HCT116 (cell line): ENCODE measurements at regions not wholly inside any gene's neighbourhood (a gene's known extent, or its start where the extent isn't known, plus 50 kb on each side); places are given as distances from the start of the nearest gene placed in this dataset.

Experiments
- ATAC-seq: fragments of 200-7000 bp; cut with Tn5 transposase; 2 replicates; pipeline ENCODE4 v1.9.1; 2020; ENCODE audit warnings: mild to moderate bottlenecking, moderate library complexity
- BruUV-seq: library from RNA; stranded (reverse); fragments of 400-500 nt; replicated peaks from 2 replicates; lab custom pipeline; 2021; lab: Mats Ljungman, UMichigan
- CTCF ChIA-PET: fragments of 300-600 bp; sonication (Branson Sonifier 250); formaldehyde crosslinking; loops from one replicate; lab custom pipeline; 2021; ENCODE audit warnings: antibody characterized with exemption; lab: Charles Lee
- POLR2A ChIA-PET: fragments of 300-600, 350-600 bp; sonication (Branson Sonifier 250); formaldehyde crosslinking; loops from one replicate; lab custom pipeline; 2021; ENCODE audit warnings: antibody characterized with exemption; lab: Charles Lee
- RAD21 ChIA-PET, 2 experiments: fragments of 300-600 bp; sonication (Branson Sonifier 250); formaldehyde crosslinking; loops; one replicate each; lab custom pipeline; 2023; ENCODE audit warnings: low total read pairs in 2 of 2; ENCODE audit not compliant: uncharacterized antibody in 2 of 2, unreplicated experiment in 2 of 2, low non-redundant PET in 1 of 2; lab: Charles Lee
- DNase-seq: peaks from one replicate; pipeline ENCODE4 v3.0.0-alpha.2; 2010; ENCODE audit warnings: low read depth, low spot score
- H2AFZ ChIP-seq: fragments of 200-600 bp; shearing (Covaris generic), sonication (generic); 2 replicates; pipeline ENCODE4 v1.6.1; 2017; ENCODE audit warnings: low read depth, mixed run types, mixed read lengths, antibody characterized with exemption, low read length; ENCODE audit not compliant: poor library complexity, severe bottlenecking
- H3K27ac ChIP-seq: 2 replicates; pipeline ENCODE4 v1.5.1; 2012; ENCODE audit warnings: low read depth, low read length
- H3K27me3 ChIP-seq: fragments of 200-600 bp; sonication (generic); 2 replicates; pipeline ENCODE4 v1.6.1; 2016; ENCODE audit warnings: mixed run types, low read length, mixed read lengths; ENCODE audit not compliant: insufficient read depth
- H3K36me3 ChIP-seq, 2 experiments: fragments of 200-500 bp in 1 of 2; fragments of 200-600 bp in 1 of 2; sonication (Bioruptor generic) in 1 of 2; sonication (generic) in 1 of 2; 2 replicates each; pipeline versions ENCODE4 v1.5.1 to v1.6.1; 2014 to 2016; ENCODE audit warnings: low read length in 2 of 2, inconsistent platforms in 1 of 2, mixed read lengths in 1 of 2, mixed run types in 1 of 2; ENCODE audit not compliant: insufficient read depth in 2 of 2, control insufficient read depth in 1 of 2
- H3K4me1 ChIP-seq, 2 experiments: fragments of 200-600 bp in 1 of 2; sonication (generic) in 1 of 2; 2 replicates each; pipeline versions ENCODE4 v1.5.1 to v1.6.1; 2012 to 2017; ENCODE audit warnings: low read length in 2 of 2, inconsistent platforms in 1 of 2, mild to moderate bottlenecking in 1 of 2, mixed read lengths in 1 of 2, mixed run types in 1 of 2, moderate library complexity in 1 of 2; ENCODE audit not compliant: insufficient read depth in 2 of 2, control insufficient read depth in 1 of 2
- H3K4me2 ChIP-seq: fragments of 200-600 bp; sonication (generic); 2 replicates; pipeline ENCODE4 v1.6.1; 2017; ENCODE audit warnings: mixed run types, low read length, mixed read lengths
- H3K4me3 ChIP-seq, 2 experiments: fragments of 200-600 bp in 1 of 2; sonication (generic) in 1 of 2; replicated peaks in 1 of 2; 2 replicates each; pipeline ENCODE4 v1.5.1; 2011 to 2016; ENCODE audit warnings: low read length in 2 of 2, control low read depth in 1 of 2, low read depth in 1 of 2, mild to moderate bottlenecking in 1 of 2, mixed read lengths in 1 of 2, mixed run types in 1 of 2
- H3K79me2 ChIP-seq: fragments of 200-600 bp; sonication (generic); 2 replicates; pipeline ENCODE4 v1.6.1; 2017; ENCODE audit warnings: mild to moderate bottlenecking, mixed run types, low read length, moderate library complexity, mixed read lengths; ENCODE audit not compliant: insufficient read depth
- H3K9ac ChIP-seq: fragments of 200-600 bp; sonication (generic); 2 replicates; pipeline ENCODE4 v1.6.1; 2016; ENCODE audit warnings: low read length, mixed read lengths
- H3K9me2 ChIP-seq: fragments of 200-600 bp; sonication (generic), shearing (Covaris generic); 2 replicates; pipeline ENCODE4 v1.6.1; 2017; ENCODE audit warnings: mixed run types, mild to moderate bottlenecking, moderate library complexity; ENCODE audit not compliant: insufficient read depth
- H3K9me3 ChIP-seq, 2 experiments: fragments of 200-500 bp in 1 of 2; fragments of 200-600 bp in 1 of 2; sonication (Bioruptor generic) in 1 of 2; sonication (generic) in 1 of 2; 2 replicates each; pipeline ENCODE4 v1.6.1; 2014 to 2017; ENCODE audit warnings: low read length in 2 of 2, mixed read lengths in 2 of 2, inconsistent platforms in 1 of 2, low read depth in 1 of 2, mild to moderate bottlenecking in 1 of 2, mixed run types in 1 of 2, moderate library complexity in 1 of 2; ENCODE audit not compliant: control insufficient read depth in 1 of 2, insufficient read depth in 1 of 2
- H4K20me1 ChIP-seq: fragments of 200-600 bp; sonication (generic), shearing (Covaris generic); 2 replicates; pipeline ENCODE4 v1.6.1; 2017; ENCODE audit warnings: mixed run types, mild to moderate bottlenecking, moderate library complexity; ENCODE audit not compliant: insufficient read depth
- ATF3 ChIP-seq: IDR thresholded peaks from 2 replicates; pipeline ENCODE4 v1.6.1; 2012
- CEBPB ChIP-seq: IDR thresholded peaks from 2 replicates; pipeline ENCODE4 v1.6.1; 2012; ENCODE audit warnings: low read depth
- CTCF ChIP-seq, 3 experiments: fragments of 200-600 bp in 1 of 3; sonication (generic) in 1 of 3; IDR thresholded peaks in 2 of 3; conservative IDR thresholded peaks in 1 of 3; 2 replicates each; pipeline ENCODE4 v1.5.1; 2012 to 2017; ENCODE audit warnings: low read depth in 2 of 3, low read length in 2 of 3, antibody characterized with exemption in 1 of 3, borderline replicate concordance in 1 of 3, control low read depth in 1 of 3, mild to moderate bottlenecking in 1 of 3, mixed read lengths in 1 of 3, mixed run types in 1 of 3, moderate library complexity in 1 of 3; ENCODE audit not compliant: insufficient read depth in 1 of 3
- EZH2phosphoT487 ChIP-seq: fragments of 200-600 bp; IDR thresholded peaks from 2 replicates; pipeline ENCODE4 v1.6.1; 2018; ENCODE audit warnings: antibody characterized with exemption, borderline replicate concordance
- JUND ChIP-seq: IDR thresholded peaks from 2 replicates; pipeline ENCODE4 v1.6.1; 2012
- MAX ChIP-seq: IDR thresholded peaks from 2 replicates; pipeline ENCODE4 v1.6.1; 2012
- POLR2A ChIP-seq: IDR thresholded peaks from 2 replicates; pipeline ENCODE4 v1.7.0; 2011; ENCODE audit warnings: borderline replicate concordance; ENCODE audit not compliant: insufficient read depth, insufficient read length; ENCODE audit errors: extremely low read depth
- REST ChIP-seq: IDR thresholded peaks from 2 replicates; pipeline ENCODE4 v1.6.1; 2012; ENCODE audit warnings: low read depth
- SP1 ChIP-seq: IDR thresholded peaks from 2 replicates; pipeline ENCODE4 v1.6.1; 2012; ENCODE audit warnings: low read depth
- TCF7L2 ChIP-seq: IDR thresholded peaks from 2 replicates; pipeline ENCODE4 v1.7.0; 2011; ENCODE audit warnings: borderline replicate concordance, inconsistent platforms; ENCODE audit not compliant: insufficient read depth, insufficient read length; ENCODE audit errors: extremely low read depth
- YY1 ChIP-seq: IDR thresholded peaks from 2 replicates; pipeline ENCODE4 v1.6.1; 2011; ENCODE audit warnings: low read length, low read depth, moderate library complexity, mild to moderate bottlenecking; ENCODE audit not compliant: insufficient replicate concordance; ENCODE audit errors: extremely low read depth
- ZFX ChIP-seq: fragments of 450-650 bp; IDR thresholded peaks from 2 replicates; pipeline ENCODE4 v1.6.1; 2017
- ZNF274 ChIP-seq: fragments of 200-500 bp; sonication (Bioruptor generic); IDR thresholded peaks from 2 replicates; pipeline ENCODE4 v1.6.1; 2014; ENCODE audit warnings: mild to moderate bottlenecking, low read depth, low read length, inconsistent platforms
- intact Hi-C: fragments of 100-400 bp; cut with micrococcal nuclease; formaldehyde crosslinking; loops from 2 replicates; pipeline ENCODE4 v1.10.0; 2022

- H3K9me2 ChIP-seq, result no peaks in the 10 kb centered on the region
- H3K4me1 ChIP-seq, result peaks cover 0 to 7% of the 10 kb centered on the region in 2 experiments; a peak in 1 of 4 replicates
- H3K79me2 ChIP-seq, result no peaks in the 10 kb centered on the region
- no peaks in the 10 kb centered on the region for H4K20me1 ChIP-seq
- H3K27ac ChIP-seq, result no peak overlapping the region
- RAD21 ChIA-PET, result no interaction called here
- no peak overlapping the region for H3K9ac ChIP-seq
- no peak overlapping the region for H2AFZ ChIP-seq
- POLR2A ChIA-PET, result no interaction called here
- no peak for DNase-seq
- no peak for ATAC-seq
- no peaks in the 10 kb centered on the region for H3K36me3 ChIP-seq
- CTCF ChIA-PET, result no interaction called here
- no peak overlapping the region for H3K4me2 ChIP-seq
- H3K4me3 ChIP-seq, result no peak overlapping the region
- no peaks in the 10 kb centered on the region for H3K9me3 ChIP-seq
- no peaks in the 10 kb centered on the region for H3K27me3 ChIP-seq
- BruUV-seq, result no TSS peak
- no peak for TF ChIP-seq SP1
- TF ChIP-seq ATF3, result no peak
- no peak for TF ChIP-seq POLR2A
- TF ChIP-seq REST, result no peak
- no peak for TF ChIP-seq EZH2phosphoT487
- TF ChIP-seq JUND, result no peak
- no peak for TF ChIP-seq TCF7L2
- TF ChIP-seq CTCF (IDR thresholded peaks at IDR 0.05 in 2 of 3, conservative IDR thresholded peaks at IDR 0.05 in 1 of 3; ENCODE audit: borderline replicate concordance in 1 of 3, insufficient read depth in 1 of 3, low read depth in 2 of 3, low read length in 2 of 3), result no peak
- TF ChIP-seq YY1, result no peak
- TF ChIP-seq CEBPB, result no peak
- no peak for TF ChIP-seq MAX
- TF ChIP-seq ZFX, result no peak
- TF ChIP-seq ZNF274, result no peak
- intact Hi-C loops, result no loop called here
Measured at GRCh38 chr14:31993521-31993951, 83.6 kb upstream of the ARHGAP5 start.
